ENCODE measurements at regions not wholly inside any gene's neighbourhood (a gene's known extent, or its start where the extent isn't known, plus 50 kb on each side); places are given as distances from the start of the nearest gene placed in this dataset.

- no peak for DNase-seq
Observed at GRCh38 chr4:124593494-124593893, 119.0 kb downstream of the ANKRD50 start.

- DNase-seq = no peak
Observed at GRCh38 chr4:124594945-124595344, 117.6 kb downstream of the ANKRD50 start.

- DNase-seq = no peak
Observed at GRCh38 chr4:124596816-124597215, 115.7 kb downstream of the ANKRD50 start.

DNA sequence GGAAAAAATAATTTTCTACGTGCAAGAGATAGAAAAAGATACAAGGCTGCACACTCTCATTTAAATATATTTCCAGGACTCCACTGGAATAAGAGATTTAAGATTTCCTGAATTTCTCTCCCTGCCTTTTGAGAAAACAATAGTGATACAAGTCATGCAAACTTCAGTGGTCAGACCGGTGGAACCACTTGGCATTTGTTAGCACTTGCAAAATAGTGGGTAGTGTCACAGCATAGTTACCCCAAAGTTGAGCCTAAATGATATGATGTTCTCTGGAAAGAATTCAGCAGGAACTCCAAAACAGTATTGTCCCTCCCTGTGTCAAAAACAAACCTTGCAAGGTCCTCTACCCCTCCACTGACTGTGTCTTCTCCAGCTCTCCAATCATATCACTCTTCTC, 102.3 kb downstream of the ANKRD50 start:
- DNase-seq = no peak

Data from kidney glomerular epithelial cell (primary cell).